ENCODE measurements at regions not wholly inside any gene's neighbourhood (a gene's known extent, or its start where the extent isn't known, plus 50 kb on each side); places are given as distances from the start of the nearest gene placed in this dataset.

DNA sequence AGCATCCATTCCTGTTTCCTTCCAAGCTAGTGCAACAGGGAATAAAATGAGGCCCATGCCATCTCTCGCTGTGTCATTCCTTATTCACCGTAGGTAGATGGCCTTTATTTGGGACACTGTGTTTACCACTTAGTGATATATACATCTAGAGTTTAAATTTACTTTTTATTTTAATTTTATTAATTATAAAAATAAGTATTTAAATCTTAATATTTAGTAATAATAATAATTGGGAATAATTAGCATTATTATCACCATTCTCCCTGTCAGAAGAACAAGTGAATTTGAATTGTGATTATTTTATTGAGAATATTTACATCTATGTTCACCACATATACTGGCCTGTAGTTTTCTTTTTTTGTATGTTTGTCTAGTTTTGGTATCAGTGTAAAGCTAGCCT, 692.9 kb upstream of the KIF2B start:
- DNase-seq (ENCODE audit: low spot score) (no peak), ATAC-seq (ENCODE audit: low read depth) (no peak)
- Histone ChIP-seq H3K27ac (ENCODE audit: poor library complexity, severe bottlenecking) (no peak overlapping the region), H3K4me3 (ENCODE audit: severe bottlenecking) (no peak overlapping the region), H3K27me3 (ENCODE audit: insufficient read depth, poor library complexity, severe bottlenecking) (peaks cover 23% of the 10 kb centered on the region), H3K9me3 (ENCODE audit: severe bottlenecking) (no peaks in the 10 kb centered on the region), H3K36me3 (ENCODE audit: low read depth) (no peaks in the 10 kb centered on the region), H3K4me1 (ENCODE audit: insufficient read depth, poor library complexity, severe bottlenecking) (no peaks in the 10 kb centered on the region)
- TF ChIP-seq, protein P1, sequence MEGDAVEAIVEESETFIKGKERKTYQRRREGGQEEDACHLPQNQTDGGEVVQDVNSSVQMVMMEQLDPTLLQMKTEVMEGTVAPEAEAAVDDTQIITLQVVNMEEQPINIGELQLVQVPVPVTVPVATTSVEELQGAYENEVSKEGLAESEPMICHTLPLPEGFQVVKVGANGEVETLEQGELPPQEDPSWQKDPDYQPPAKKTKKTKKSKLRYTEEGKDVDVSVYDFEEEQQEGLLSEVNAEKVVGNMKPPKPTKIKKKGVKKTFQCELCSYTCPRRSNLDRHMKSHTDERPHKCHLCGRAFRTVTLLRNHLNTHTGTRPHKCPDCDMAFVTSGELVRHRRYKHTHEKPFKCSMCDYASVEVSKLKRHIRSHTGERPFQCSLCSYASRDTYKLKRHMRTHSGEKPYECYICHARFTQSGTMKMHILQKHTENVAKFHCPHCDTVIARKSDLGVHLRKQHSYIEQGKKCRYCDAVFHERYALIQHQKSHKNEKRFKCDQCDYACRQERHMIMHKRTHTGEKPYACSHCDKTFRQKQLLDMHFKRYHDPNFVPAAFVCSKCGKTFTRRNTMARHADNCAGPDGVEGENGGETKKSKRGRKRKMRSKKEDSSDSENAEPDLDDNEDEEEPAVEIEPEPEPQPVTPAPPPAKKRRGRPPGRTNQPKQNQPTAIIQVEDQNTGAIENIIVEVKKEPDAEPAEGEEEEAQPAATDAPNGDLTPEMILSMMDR (IDR thresholded peaks at IDR 0.05; ENCODE audit: poor library complexity, severe bottlenecking): no peak

DNA sequence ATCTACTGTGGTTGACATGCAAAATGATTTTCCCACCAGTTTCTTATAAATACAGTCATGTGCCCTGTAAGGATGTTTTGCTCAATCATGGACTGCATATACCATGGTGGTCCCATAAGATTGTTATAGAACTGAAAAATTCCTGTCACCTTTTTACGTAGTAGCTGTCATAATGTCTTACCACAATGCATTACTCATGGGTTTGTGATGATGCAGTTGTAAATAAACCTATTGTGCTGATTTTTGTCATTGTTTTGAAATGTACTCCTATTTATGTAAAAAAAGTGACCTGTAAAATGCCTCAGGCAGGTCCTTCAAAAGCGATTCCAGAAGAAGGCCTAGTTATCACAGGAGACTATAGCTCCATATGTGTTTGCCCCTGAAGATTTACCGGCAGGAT, 695.4 kb upstream of the KIF2B start:
- Histone ChIP-seq H3K36me3 (ENCODE audit: low read depth) (no peaks in the 10 kb centered on the region), H3K4me1 (ENCODE audit: insufficient read depth, poor library complexity, severe bottlenecking) (no peaks in the 10 kb centered on the region), H3K9me3 (ENCODE audit: severe bottlenecking) (no peaks in the 10 kb centered on the region), H3K27ac (ENCODE audit: poor library complexity, severe bottlenecking) (no peak overlapping the region), H3K4me3 (ENCODE audit: severe bottlenecking) (no peak overlapping the region), H3K27me3 (ENCODE audit: insufficient read depth, poor library complexity, severe bottlenecking) (peaks cover 13% of the 10 kb centered on the region)
- no peak for DNase-seq (ENCODE audit: low spot score)
- TF ChIP-seq, protein P1 (IDR thresholded peaks at IDR 0.05; ENCODE audit: poor library complexity, severe bottlenecking): no peak
- ATAC-seq (ENCODE audit: low read depth): no peak

DNA sequence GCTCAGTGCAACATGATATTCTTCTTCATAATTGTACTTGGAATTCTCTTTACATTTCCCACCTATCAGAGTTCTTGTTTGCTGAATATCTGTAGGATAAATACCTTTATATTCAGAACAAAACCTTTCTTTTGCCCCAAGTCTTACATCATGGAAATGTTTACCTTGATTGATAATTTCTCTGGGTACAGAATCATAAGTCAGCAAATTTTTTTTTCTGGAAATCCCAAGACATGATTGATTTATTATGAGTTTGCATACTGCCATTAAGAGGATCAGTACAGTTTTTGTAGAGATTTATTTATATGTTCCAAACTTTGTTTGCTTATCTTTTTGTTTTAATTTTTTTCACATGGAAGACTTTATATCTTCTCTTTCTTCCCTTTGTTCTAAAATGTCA, 699.8 kb upstream of the KIF2B start:
- no peak for DNase-seq (ENCODE audit: low spot score)
- no peak for ATAC-seq (ENCODE audit: low read depth)
- Histone ChIP-seq H3K4me3 (ENCODE audit: severe bottlenecking) (no peak overlapping the region), H3K4me1 (ENCODE audit: insufficient read depth, poor library complexity, severe bottlenecking) (no peaks in the 10 kb centered on the region), H3K27me3 (ENCODE audit: insufficient read depth, poor library complexity, severe bottlenecking) (peaks cover 11% of the 10 kb centered on the region), H3K9me3 (ENCODE audit: severe bottlenecking) (no peaks in the 10 kb centered on the region), H3K27ac (ENCODE audit: poor library complexity, severe bottlenecking) (no peak overlapping the region), H3K36me3 (ENCODE audit: low read depth) (no peaks in the 10 kb centered on the region)
- TF ChIP-seq, protein P1 (IDR thresholded peaks at IDR 0.05; ENCODE audit: poor library complexity, severe bottlenecking): no peak

DNA sequence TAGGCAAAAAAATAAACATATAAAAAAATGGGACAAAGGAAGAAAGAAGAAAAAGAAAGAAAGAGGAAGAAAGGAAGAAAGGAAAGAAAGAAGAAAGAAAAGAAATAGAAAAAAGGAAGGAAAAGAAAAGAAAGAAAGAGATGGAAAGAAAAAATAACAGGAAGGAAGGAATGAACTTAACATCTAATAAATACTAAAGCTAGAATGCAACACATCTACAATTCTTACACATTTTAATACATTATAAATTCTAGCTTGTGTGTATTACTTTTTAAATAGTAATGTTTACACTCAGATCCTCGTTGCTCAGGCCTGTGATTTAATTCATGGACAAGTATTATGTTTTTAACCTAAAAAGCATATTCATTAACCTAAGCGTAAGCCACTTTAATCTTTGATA, 703.0 kb upstream of the KIF2B start:
- ATAC-seq (ENCODE audit: low read depth) (no peak), DNase-seq (ENCODE audit: low spot score) (no peak)
- Histone ChIP-seq H3K9me3 (ENCODE audit: severe bottlenecking) (no peaks in the 10 kb centered on the region), H3K4me3 (ENCODE audit: severe bottlenecking) (no peak overlapping the region), H3K36me3 (ENCODE audit: low read depth) (no peaks in the 10 kb centered on the region), H3K27me3 (ENCODE audit: insufficient read depth, poor library complexity, severe bottlenecking) (peaks cover 4% of the 10 kb centered on the region), H3K27ac (ENCODE audit: poor library complexity, severe bottlenecking) (no peak overlapping the region), H3K4me1 (ENCODE audit: insufficient read depth, poor library complexity, severe bottlenecking) (no peaks in the 10 kb centered on the region)
- TF ChIP-seq, protein P1 (IDR thresholded peaks at IDR 0.05; ENCODE audit: poor library complexity, severe bottlenecking): no peak

DNA sequence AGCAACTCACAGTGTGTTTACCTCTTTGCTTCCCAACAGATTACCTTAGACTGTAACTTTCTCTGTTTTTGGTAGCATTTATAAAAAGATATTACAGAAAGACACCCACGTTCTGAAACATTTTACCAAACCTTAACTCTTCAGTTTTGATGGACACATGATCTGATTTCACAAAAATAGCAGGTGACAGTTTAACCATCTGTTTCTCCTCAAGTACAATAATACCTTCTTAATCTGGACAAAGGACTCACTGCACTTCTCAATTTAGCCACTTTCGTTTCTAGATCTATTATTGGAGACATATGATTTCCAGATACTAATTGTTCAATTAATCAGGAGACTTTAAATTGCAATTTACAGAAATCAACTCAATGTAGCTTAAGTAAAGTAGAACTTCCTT, 703.8 kb upstream of the KIF2B start:
- DNase-seq (ENCODE audit: low spot score) (no peak), ATAC-seq (ENCODE audit: low read depth) (no peak)
- Histone ChIP-seq H3K27me3 (ENCODE audit: insufficient read depth, poor library complexity, severe bottlenecking) (peaks cover 4% of the 10 kb centered on the region), H3K9me3 (ENCODE audit: severe bottlenecking) (no peaks in the 10 kb centered on the region), H3K36me3 (ENCODE audit: low read depth) (no peaks in the 10 kb centered on the region), H3K27ac (ENCODE audit: poor library complexity, severe bottlenecking) (no peak overlapping the region), H3K4me3 (ENCODE audit: severe bottlenecking) (no peak overlapping the region), H3K4me1 (ENCODE audit: insufficient read depth, poor library complexity, severe bottlenecking) (no peaks in the 10 kb centered on the region)
- TF ChIP-seq, protein P1 (IDR thresholded peaks at IDR 0.05; ENCODE audit: poor library complexity, severe bottlenecking): no peak

Measured in RWPE2 (cell line).